Skin of body (tissue), 1 donor: ENCODE measurements at regions not wholly inside any gene's neighbourhood (a gene's known extent, or its start where the extent isn't known, plus 50 kb on each side); places are given as distances from the start of the nearest gene placed in this dataset.

Source experiments
- DNase-seq: peaks from one replicate; lab custom pipeline; 2025; lab: John Stamatoyannopoulos, UW

GRCh38 chr1:209010475-209011230 is 572.9 kb upstream of the CAMK1G start:
- DNase-seq = no peak

DNA sequence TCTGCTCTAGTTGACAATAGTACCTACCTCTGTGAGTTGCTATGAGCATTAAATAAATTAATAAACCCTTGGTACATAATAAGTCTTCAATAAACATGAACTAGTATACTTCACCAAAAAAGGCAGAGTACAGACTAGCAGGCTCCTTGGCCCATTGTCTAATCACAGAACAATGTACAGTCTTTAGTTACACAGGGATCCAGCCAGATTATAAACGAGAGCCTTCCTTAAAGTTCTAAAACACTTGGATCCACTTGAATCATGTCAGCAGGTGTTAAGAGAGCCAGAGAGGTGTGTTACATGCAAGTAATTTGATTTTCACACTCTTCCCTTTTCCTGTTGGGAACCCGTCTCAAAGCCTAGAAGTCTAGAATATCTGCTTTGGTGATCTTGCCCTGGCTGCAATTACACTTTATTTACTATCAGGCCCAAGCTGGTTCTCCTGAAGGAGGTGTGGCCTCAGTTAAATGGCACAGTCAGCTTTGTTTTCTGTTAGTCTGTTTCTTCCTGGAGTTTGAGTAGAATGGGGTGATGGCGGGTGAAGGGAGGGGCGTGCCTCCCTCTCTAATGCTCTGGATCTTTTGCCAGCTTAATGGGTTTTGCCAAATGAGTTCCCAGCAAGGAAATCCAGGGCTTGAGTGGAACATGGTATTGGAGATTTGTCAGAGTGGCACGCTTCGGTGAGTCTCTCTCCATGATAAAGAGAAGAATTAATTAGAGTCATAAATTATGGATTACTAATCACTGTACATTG is 570.9 kb upstream of the CAMK1G start:
- no peak for DNase-seq

GRCh38 chr1:209015092-209015491 is 568.4 kb upstream of the CAMK1G start:
- DNase-seq = no peak

GRCh38 chr1:209021622-209022021 is 561.9 kb upstream of the CAMK1G start:
- no peak for DNase-seq

GRCh38 chr1:209023790-209024189 is 559.7 kb upstream of the CAMK1G start:
- DNase-seq = no peak

GRCh38 chr1:209029737-209030136 is 553.8 kb upstream of the CAMK1G start:
- DNase-seq = no peak

DNA sequence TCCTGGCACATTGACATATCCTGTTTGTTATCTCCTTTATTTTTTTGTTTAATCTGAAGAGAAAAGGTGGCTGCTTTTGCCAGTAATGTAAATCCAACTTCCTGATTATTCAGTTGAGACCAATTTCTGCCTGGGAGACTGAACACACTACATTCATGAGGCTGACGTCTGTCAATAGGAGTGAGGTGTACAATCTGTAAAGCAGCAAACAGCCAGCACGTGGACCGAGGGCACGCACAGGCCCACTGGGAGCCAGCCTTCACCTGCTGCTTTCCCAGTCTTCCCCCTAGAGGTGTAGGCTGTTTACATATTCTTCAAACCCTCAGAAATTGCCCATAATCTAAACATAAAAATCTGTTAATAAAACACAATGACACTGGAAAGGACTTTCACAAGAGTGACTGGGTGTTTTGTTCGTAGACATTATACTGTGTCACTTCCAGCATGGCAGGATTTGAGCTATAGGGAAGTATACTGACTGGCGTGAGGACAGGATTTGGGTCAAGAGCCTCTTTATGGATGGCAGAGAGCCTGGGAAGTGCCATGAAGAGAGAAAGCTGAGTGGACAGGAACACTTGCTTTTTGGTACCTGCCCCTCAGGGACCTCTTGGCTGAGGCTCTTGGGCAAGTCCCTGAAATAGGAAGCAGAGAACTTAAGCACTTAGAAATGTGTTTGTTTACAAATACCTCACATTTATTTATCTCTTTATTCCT is 552.9 kb upstream of the CAMK1G start:
- no peak for DNase-seq

GRCh38 chr1:209037064-209037463 is 546.5 kb upstream of the CAMK1G start:
- DNase-seq = no peak

- DNase-seq = no peak
These were observed 545.2 kb upstream of the CAMK1G start for GRCh38 chr1:209038316-209038715.

- no peak for DNase-seq
These were observed 544.8 kb upstream of the CAMK1G start for GRCh38 chr1:209038735-209039134.

DNA sequence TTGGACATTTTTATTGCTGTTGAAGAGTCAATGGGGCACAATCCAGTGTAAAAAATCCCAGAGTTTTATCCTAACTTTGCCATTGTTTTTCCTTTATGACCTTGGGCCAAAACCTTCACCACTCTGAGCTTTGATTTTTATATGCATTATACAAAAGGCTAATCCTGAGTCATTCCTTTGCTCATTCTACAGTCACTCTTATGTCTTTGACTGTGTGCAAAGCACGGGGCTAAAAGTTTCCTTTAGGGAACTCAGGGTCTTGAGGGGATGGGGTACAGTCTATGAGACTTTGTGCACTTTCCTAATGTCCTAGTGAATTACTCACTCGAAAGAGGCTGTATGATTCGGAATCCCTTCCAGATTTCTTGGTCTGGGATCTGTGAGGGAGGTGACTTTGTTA is 543.2 kb upstream of the CAMK1G start:
- no peak for DNase-seq

- DNase-seq = no peak
These were observed 541.6 kb upstream of the CAMK1G start for GRCh38 chr1:209041927-209042326.

GRCh38 chr1:209042413-209042812 is 541.1 kb upstream of the CAMK1G start:
- no peak for DNase-seq

DNA sequence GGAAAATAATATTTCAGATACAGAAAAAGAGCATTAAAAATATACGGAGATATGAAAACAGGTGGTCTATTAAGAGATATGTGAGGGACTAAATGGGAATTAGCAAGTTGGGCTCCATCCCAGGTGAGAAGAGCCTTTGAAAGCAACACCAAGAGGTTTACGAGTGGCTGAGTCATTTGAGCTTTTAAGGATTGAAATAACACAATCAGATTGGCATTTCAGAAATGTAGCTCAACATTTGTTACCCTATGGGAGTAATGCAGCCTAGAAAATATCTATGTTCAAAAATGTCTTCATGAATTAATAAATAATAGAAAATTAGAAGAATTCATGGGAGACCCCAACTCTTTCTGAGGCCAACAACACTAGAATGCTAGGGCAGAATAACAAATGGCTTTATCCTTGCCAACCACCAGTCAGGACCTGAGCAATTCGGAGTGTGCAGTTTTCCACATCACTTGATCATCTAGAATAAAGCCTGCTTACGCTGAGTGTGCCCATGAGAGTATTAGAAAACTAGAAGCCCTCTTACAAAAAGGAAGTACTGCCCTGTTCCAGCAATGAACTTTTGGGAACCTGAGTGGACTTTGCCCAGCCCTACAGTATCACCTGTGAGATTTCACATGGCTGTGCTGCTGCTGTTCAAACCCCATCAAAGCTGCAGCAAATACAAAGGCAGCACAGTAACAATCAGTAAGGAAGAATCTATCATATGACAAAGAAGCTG is 538.0 kb upstream of the CAMK1G start:
- DNase-seq = no peak

- DNase-seq = no peak
These were observed 537.5 kb upstream of the CAMK1G start for GRCh38 chr1:209046058-209046417.

GRCh38 chr1:209046935-209047334 is 536.6 kb upstream of the CAMK1G start:
- no peak for DNase-seq

DNA sequence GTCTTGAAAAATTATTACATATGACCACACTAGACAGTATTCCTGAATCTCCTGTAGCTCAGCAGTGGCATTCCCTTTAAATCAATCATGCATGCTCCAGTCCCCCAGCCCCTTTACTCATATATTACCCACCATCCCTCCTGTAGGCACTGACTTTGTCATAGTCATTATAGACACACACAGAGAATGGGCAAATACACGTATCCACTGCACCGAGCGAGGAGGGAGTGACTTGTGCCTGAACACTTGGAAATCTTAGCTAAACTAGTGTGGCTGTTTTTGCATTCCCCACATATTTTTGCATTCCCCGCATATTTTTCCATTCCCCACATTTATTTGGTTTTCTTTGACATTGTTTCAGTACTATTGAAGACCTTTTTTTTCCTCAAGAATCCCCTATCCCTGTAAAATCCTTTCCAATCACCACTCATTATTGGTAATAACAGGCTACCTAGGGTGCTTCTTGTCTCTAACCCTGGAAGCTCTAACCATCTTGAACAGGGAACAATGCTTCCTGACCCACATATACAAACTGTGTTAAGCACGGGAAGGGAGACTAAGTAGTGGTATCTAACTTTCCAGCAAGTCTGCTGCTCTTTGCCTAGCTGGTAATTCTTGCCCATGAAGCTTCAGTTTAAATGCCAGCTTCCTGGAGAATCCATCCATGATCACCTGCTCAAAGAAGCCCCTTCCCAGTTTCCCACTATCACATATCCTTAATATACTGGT is 534.4 kb upstream of the CAMK1G start:
- DNase-seq = no peak

GRCh38 chr1:209051570-209051969 is 531.9 kb upstream of the CAMK1G start:
- no peak for DNase-seq

DNA sequence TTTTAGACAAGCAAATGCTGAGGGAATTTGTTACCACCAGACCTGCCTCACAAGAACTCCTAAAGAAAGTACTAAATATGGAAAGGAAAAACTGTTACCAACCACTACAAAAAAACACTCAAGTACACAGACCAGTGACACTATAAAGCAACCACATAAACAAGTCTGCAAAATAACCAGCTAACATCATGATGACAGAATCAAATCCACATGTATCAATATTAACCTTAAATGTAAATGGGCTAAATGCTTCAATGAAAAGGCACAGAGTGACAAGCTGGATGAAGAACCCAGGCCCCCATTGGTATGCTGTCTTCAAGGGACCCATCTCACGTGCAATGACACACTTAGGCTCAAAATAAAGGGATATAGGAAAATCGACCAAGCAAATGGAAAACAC is 529.9 kb upstream of the CAMK1G start:
- no peak for DNase-seq

DNA sequence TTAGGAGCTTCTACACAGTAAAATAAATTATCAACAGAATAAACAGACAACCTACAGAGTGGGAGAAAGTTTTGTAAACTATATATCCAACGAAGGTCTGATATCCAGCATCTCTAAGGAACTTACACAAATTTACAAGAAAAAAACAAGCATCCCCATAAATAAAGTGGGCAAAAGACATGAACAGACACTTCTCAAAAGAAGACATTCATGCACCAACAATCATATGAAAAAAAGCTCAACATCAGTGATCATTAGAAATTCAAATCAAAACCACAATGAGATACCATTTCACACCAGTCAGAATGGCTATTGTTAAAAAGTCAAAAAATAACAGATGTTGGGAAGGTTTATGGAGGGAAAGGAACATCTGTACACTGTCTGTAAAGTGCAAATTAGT is 526.4 kb upstream of the CAMK1G start:
- no peak for DNase-seq

DNA sequence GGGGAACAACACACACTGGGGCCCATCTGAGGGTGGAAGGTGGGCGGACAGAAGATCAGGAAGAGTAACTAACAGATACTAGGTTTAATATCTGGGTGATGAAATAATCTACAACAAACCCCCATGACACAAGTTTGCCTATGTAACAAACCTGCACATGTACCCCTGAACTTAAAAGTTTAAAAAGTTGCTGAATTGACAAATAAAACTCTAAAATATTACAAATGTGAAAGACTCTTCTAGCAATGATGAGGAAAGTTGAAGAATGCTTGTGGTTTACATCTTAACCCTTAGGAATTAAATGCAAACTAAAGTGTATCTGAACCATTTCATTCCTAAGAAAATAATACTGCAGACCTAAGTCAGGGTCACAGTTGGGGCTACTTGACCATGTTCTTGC is 525.6 kb upstream of the CAMK1G start:
- DNase-seq = no peak
